ENCODE measurements at regions not wholly inside any gene's neighbourhood (a gene's known extent, or its start where the extent isn't known, plus 50 kb on each side); places are given as distances from the start of the nearest gene placed in this dataset.
"Not testable (repeated sequence)": the region's sequence is repeated elsewhere in the genome, so short reads cannot be mapped to it uniquely, and the experiment has no call there.

DNA sequence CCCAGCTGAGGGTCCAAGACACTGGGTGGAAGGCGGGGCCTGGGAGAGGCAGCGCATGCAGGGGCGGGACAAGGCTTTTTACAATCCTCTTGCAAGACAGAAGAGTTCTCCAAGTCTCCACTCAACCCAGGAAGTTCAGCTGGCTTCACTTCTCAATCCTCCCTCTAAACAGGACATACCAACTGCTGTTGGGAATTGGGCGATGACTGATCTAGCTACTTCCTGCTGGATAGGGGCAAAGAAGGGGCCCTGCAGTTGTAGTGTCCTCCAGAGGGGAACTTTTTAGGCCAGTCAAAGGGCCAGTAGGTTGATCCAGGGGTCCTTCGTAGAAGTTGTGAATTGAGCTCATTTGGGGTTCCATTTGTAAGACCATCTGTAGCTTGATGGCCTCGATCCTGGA is 94.6 kb upstream of the TERB2 start:
- intact Hi-C loops (cut with micrococcal nuclease): no loop called here
- no peaks in the 10 kb centered on the region for H3K4me1 ChIP-seq (ENCODE audit: control insufficient read depth, insufficient read depth, low read length)
- CTCF ChIA-PET: no interaction called here

DNA sequence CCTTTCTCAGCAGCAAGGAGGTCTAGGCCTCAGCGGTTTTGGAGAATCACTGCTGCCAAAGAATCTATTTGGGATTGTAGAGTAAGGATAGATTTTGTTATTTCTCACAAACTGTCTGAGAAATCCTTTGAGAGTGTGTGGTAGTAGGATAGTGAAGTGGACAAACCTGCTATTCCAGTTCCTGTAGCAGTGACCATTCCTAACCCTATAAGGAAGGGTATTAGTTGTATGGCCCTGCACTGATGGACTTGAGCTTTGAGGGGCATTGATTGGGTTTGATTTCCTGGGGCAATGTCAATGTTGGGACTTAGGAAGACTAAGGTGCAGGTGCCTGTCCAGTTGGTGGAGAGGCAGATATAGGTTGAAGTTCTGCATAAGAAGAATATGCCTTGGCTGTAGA is 93.6 kb upstream of the TERB2 start:
- H3K27me3 ChIP-seq (ENCODE audit: control insufficient read depth, insufficient read depth, low read length); H2AFZ ChIP-seq (replicated peaks; ENCODE audit: low read length, poor library complexity); H3K4ac ChIP-seq (ENCODE audit: low read depth, low read length); H3K56ac ChIP-seq (ENCODE audit: extremely low read depth, insufficient read depth, low read length); H2BK20ac ChIP-seq (ENCODE audit: low read depth, low read length); POLR2A ChIA-PET (ENCODE audit: unreplicated experiment); H3K9ac ChIP-seq (ENCODE audit: low read depth, low read length); H2BK5ac ChIP-seq (ENCODE audit: low read depth, low read length, poor library complexity, severe bottlenecking); in situ Hi-C loops (cut with MboI; ENCODE audit: low sequenced_read_pairs); H3K4me1 ChIP-seq (ENCODE audit: control insufficient read depth, insufficient read depth, low read length); H2BK120ac ChIP-seq (ENCODE audit: low read depth, low read length); H2AK9ac ChIP-seq (replicated peaks; ENCODE audit: low read depth, low read length, poor library complexity); H3K27ac ChIP-seq (ENCODE audit: insufficient read depth, low read length); H3K79me1 ChIP-seq (ENCODE audit: low read depth in 1 of 2, low read length in 2 of 2); H3K9me1 ChIP-seq (ENCODE audit: insufficient read depth, low read length); H3K23ac ChIP-seq (ENCODE audit: low read depth, low read length); H4K8ac ChIP-seq (ENCODE audit: low read depth in 2 of 2, low read length in 2 of 2); DNase-seq; H2BK15ac ChIP-seq (ENCODE audit: low read depth, low read length); ATAC-seq (ENCODE audit: low read depth); H3K18ac ChIP-seq (ENCODE audit: low read depth, low read length); H3K4me3 ChIP-seq (ENCODE audit: insufficient read depth, low read depth, low read length); CTCF ChIA-PET; dilution Hi-C loops (cut with HindIII; ENCODE audit: low sequenced_read_pairs, unreplicated experiment); H3K9me3 ChIP-seq (ENCODE audit: control insufficient read depth, insufficient read depth, low read length); H3K14ac ChIP-seq (replicated peaks; ENCODE audit: low read depth, low read length); H3K4me2 ChIP-seq (ENCODE audit: low read depth, low read length); H4K91ac ChIP-seq (ENCODE audit: insufficient read depth, low read depth, low read length); BruUV-seq (replicated peaks); intact Hi-C loops (cut with micrococcal nuclease); H3K36me3 ChIP-seq (ENCODE audit: control insufficient read depth, insufficient read depth, low read length); H4K5ac ChIP-seq (ENCODE audit: low read depth, low read length); H2AK5ac ChIP-seq (ENCODE audit: low read depth, low read length); H4K20me1 ChIP-seq (ENCODE audit: insufficient read depth, low read length): not testable (repeated sequence)
- no CpG with 5 or more reads among the region's 1 CpG for WGBS, 2 experiments (ENCODE audit: extremely low coverage in 2 of 2, insufficient read length in 1 of 2)

More for the DNA sequence above, 94.6 kb upstream of the TERB2 start:
- Histone ChIP-seq H3K18ac (ENCODE audit: low read depth, low read length) (no peak overlapping the region), H3K14ac (replicated peaks; ENCODE audit: low read depth, low read length) (no peak overlapping the region), H3K27ac (ENCODE audit: insufficient read depth, low read length) (no peak overlapping the region), H2AK5ac (ENCODE audit: low read depth, low read length) (no peak overlapping the region), H3K9me3 (ENCODE audit: control insufficient read depth, insufficient read depth, low read length) (peaks cover 2% of the 10 kb centered on the region; the same call in 1 of the 2 replicates), H3K4me2 (ENCODE audit: low read depth, low read length) (no peak overlapping the region), H4K91ac (ENCODE audit: insufficient read depth, low read depth, low read length) (no peak overlapping the region), H3K9ac (ENCODE audit: low read depth, low read length) (no peak overlapping the region), H3K36me3 (ENCODE audit: control insufficient read depth, insufficient read depth, low read length) (no peaks in the 10 kb centered on the region), H4K8ac (ENCODE audit: low read depth in 2 of 2, low read length in 2 of 2) (no peak overlapping the region), H3K9me1 (ENCODE audit: insufficient read depth, low read length) (no peaks in the 10 kb centered on the region), H2AFZ (replicated peaks; ENCODE audit: low read length, poor library complexity) (no peak overlapping the region), H3K27me3 (ENCODE audit: control insufficient read depth, insufficient read depth, low read length) (no peaks in the 10 kb centered on the region), H2BK5ac (ENCODE audit: low read depth, low read length, poor library complexity, severe bottlenecking) (no peak overlapping the region), H2BK120ac (ENCODE audit: low read depth, low read length) (no peak overlapping the region), H3K79me1 (ENCODE audit: low read depth in 1 of 2, low read length in 2 of 2) (no peaks in the 10 kb centered on the region), H4K5ac (ENCODE audit: low read depth, low read length) (no peak overlapping the region), H3K4me3 (ENCODE audit: insufficient read depth, low read depth, low read length) (no peak overlapping the region), H2AK9ac (replicated peaks; ENCODE audit: low read depth, low read length, poor library complexity) (no peak overlapping the region), H3K23ac (ENCODE audit: low read depth, low read length) (no peak overlapping the region), H4K20me1 (ENCODE audit: insufficient read depth, low read length) (no peaks in the 10 kb centered on the region; the same call in 1 of the 2 replicates), H2BK15ac (ENCODE audit: low read depth, low read length) (no peak overlapping the region), H2BK20ac (ENCODE audit: low read depth, low read length) (no peak overlapping the region), H3K4ac (ENCODE audit: low read depth, low read length) (no peak overlapping the region), H3K56ac (ENCODE audit: extremely low read depth, insufficient read depth, low read length) (no peak overlapping the region)
- TF ChIP-seq, protein P1, sequence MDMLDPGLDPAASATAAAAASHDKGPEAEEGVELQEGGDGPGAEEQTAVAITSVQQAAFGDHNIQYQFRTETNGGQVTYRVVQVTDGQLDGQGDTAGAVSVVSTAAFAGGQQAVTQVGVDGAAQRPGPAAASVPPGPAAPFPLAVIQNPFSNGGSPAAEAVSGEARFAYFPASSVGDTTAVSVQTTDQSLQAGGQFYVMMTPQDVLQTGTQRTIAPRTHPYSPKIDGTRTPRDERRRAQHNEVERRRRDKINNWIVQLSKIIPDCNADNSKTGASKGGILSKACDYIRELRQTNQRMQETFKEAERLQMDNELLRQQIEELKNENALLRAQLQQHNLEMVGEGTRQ (IDR thresholded peaks at IDR 0.05; ENCODE audit: low read depth, low read length): no peak
- TF ChIP-seq FOS (IDR thresholded peaks at IDR 0.05; ENCODE audit: low read depth, low read length) (no peak), RFX5 (IDR thresholded peaks at IDR 0.05; ENCODE audit: low read depth, low read length) (no peak), CEBPB (IDR thresholded peaks at IDR 0.05; ENCODE audit: low read depth, low read length) (no peak)
- POLR2A ChIA-PET (ENCODE audit: unreplicated experiment): no interaction called here
- WGBS, 2 experiments (ENCODE audit: extremely low coverage in 2 of 2, insufficient read length in 1 of 2): no CpG with 5 or more reads among the region's 6 CpGs
- in situ Hi-C loops (cut with MboI; ENCODE audit: low sequenced_read_pairs) (no loop called here), dilution Hi-C loops (cut with HindIII; ENCODE audit: low sequenced_read_pairs, unreplicated experiment) (no loop called here)
- DNase-seq (no peak), ATAC-seq (ENCODE audit: low read depth) (no peak)
- no TSS peak for BruUV-seq (replicated peaks)
